ENCODE measurements at regions not wholly inside any gene's neighbourhood (a gene's known extent, or its start where the extent isn't known, plus 50 kb on each side); places are given as distances from the start of the nearest gene placed in this dataset.

GRCh38 chr2:16197504-16198147 lies 257.3 kb downstream of the MYCN start:
- TF ChIP-seq CTCF (IDR thresholded peaks at IDR 0.05), result no peak
- no peak overlapping the region for H3K4me3 ChIP-seq
- no peaks in the 10 kb centered on the region for H3K36me3 ChIP-seq
- no peaks in the 10 kb centered on the region for H3K27me3 ChIP-seq (replicated peaks; ENCODE audit: insufficient read depth)
- no peaks in the 10 kb centered on the region for H3K9me3 ChIP-seq
- no peak overlapping the region for H3K27ac ChIP-seq
- no peak for ATAC-seq (ENCODE audit: insufficient number of reproducible peaks, low FRiP score, low read depth)
- DNase-seq (ENCODE audit: low spot score), result no peak
- no peaks in the 10 kb centered on the region for H3K4me1 ChIP-seq (ENCODE audit: control insufficient read depth in 1 of 2, low read depth in 2 of 2)

- no peak for DNase-seq (ENCODE audit: low spot score)
- H3K9me3 ChIP-seq, result no peaks in the 10 kb centered on the region
- no peak for ATAC-seq (ENCODE audit: insufficient number of reproducible peaks, low FRiP score, low read depth)
- no peaks in the 10 kb centered on the region for H3K36me3 ChIP-seq
- no peak overlapping the region for H3K27ac ChIP-seq
- H3K27me3 ChIP-seq (replicated peaks; ENCODE audit: insufficient read depth), result no peaks in the 10 kb centered on the region
- TF ChIP-seq CTCF (IDR thresholded peaks at IDR 0.05), result no peak
- no peak overlapping the region for H3K4me3 ChIP-seq
- no peaks in the 10 kb centered on the region for H3K4me1 ChIP-seq (ENCODE audit: control insufficient read depth in 1 of 2, low read depth in 2 of 2)
These were observed 256.5 kb downstream of the MYCN start for GRCh38 chr2:16196687-16197503.

- no peaks in the 10 kb centered on the region for H3K36me3 ChIP-seq
- H3K9me3 ChIP-seq, result no peaks in the 10 kb centered on the region
- DNase-seq (ENCODE audit: low spot score), result no peak
- no peak for TF ChIP-seq CTCF (IDR thresholded peaks at IDR 0.05)
- ATAC-seq (ENCODE audit: insufficient number of reproducible peaks, low FRiP score, low read depth), result no peak
- H3K27me3 ChIP-seq (replicated peaks; ENCODE audit: insufficient read depth), result no peaks in the 10 kb centered on the region
- no peak overlapping the region for H3K27ac ChIP-seq
- H3K4me3 ChIP-seq, result no peak overlapping the region
- H3K4me1 ChIP-seq (ENCODE audit: control insufficient read depth in 1 of 2, low read depth in 2 of 2), result no peaks in the 10 kb centered on the region
These were observed 255.3 kb downstream of the MYCN start for GRCh38 chr2:16195681-16196070.

- Histone ChIP-seq H3K36me3 (no peaks in the 10 kb centered on the region), H3K4me1 (ENCODE audit: control insufficient read depth in 1 of 2, low read depth in 2 of 2) (no peaks in the 10 kb centered on the region), H3K4me3 (no peak overlapping the region), H3K9me3 (no peaks in the 10 kb centered on the region), H3K27me3 (replicated peaks; ENCODE audit: insufficient read depth) (no peaks in the 10 kb centered on the region), H3K27ac (no peak overlapping the region)
- no peak for DNase-seq (ENCODE audit: low spot score)
- no peak for TF ChIP-seq CTCF (IDR thresholded peaks at IDR 0.05)
- no peak for ATAC-seq (ENCODE audit: insufficient number of reproducible peaks, low FRiP score, low read depth)
These were observed 254.8 kb downstream of the MYCN start for GRCh38 chr2:16194931-16195680.

GRCh38 chr2:16194530-16194929 lies 254.2 kb downstream of the MYCN start:
- DNase-seq (ENCODE audit: low spot score) (no peak), ATAC-seq (ENCODE audit: insufficient number of reproducible peaks, low FRiP score, low read depth) (no peak)
- Histone ChIP-seq H3K27ac (no peak overlapping the region), H3K36me3 (no peaks in the 10 kb centered on the region), H3K27me3 (replicated peaks; ENCODE audit: insufficient read depth) (no peaks in the 10 kb centered on the region), H3K9me3 (no peaks in the 10 kb centered on the region), H3K4me1 (ENCODE audit: control insufficient read depth in 1 of 2, low read depth in 2 of 2) (no peaks in the 10 kb centered on the region), H3K4me3 (no peak overlapping the region)
- no peak for TF ChIP-seq CTCF (IDR thresholded peaks at IDR 0.05)
